ENCODE measurements at regions not wholly inside any gene's neighbourhood (a gene's known extent, or its start where the extent isn't known, plus 50 kb on each side); places are given as distances from the start of the nearest gene placed in this dataset.

DNA sequence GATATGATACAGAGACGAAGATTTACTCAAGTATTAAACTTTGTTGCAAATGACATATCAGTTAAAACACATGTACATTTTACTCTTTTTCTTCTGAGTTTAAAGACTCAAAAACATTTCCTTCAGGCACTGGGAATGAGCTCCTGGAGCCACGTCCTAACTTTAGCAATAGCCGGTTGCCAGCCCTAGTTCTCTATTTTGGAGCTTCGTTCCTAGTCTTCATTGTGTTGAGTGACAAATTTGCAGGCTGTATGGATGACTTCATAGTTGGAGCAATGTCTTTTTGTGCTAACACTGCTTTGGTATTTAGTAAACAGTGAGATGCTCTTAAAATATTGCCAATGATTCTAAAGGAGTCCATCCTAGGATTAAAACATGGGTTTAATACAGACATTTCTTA, 190.9 kb downstream of the FAT4 start:
- no peak for TF ChIP-seq CTCF (IDR thresholded peaks at IDR 0.05)
- TF ChIP-seq POLR2A (IDR thresholded peaks at IDR 0.05) = no peak
- TF ChIP-seq EP300 (IDR thresholded peaks at IDR 0.05) = no peak
- no peak for TF ChIP-seq POLR2AphosphoS5 (IDR thresholded peaks at IDR 0.05)

Data from suprapubic skin (tissue), 4 donors.